ENCODE measurements at regions not wholly inside any gene's neighbourhood (a gene's known extent, or its start where the extent isn't known, plus 50 kb on each side); places are given as distances from the start of the nearest gene placed in this dataset.
"Not testable (repeated sequence)": the region's sequence is repeated elsewhere in the genome, so short reads cannot be mapped to it uniquely, and the experiment has no call there.

GRCh38 chr3:106913966-106914365 is 463.3 kb upstream of the CCDC54 start:
- Histone ChIP-seq H3K27ac (no peak overlapping the region), H3K4me3 (no peak overlapping the region)

GRCh38 chr3:106920609-106921008 is 456.6 kb upstream of the CCDC54 start:
- Histone ChIP-seq H3K27ac (no peak overlapping the region), H3K4me3 (no peak overlapping the region)

GRCh38 chr3:106929081-106929480 is 448.2 kb upstream of the CCDC54 start:
- no peak overlapping the region for H3K4me3 ChIP-seq
- no peak overlapping the region for H3K27ac ChIP-seq

GRCh38 chr3:106930086-106930485 is 447.2 kb upstream of the CCDC54 start:
- H3K4me3 ChIP-seq, result no peak overlapping the region

GRCh38 chr3:106931904-106932303 is 445.3 kb upstream of the CCDC54 start:
- no peak overlapping the region for H3K4me3 ChIP-seq

More at GRCh38 chr3:106930086-106930485, 447.2 kb upstream of the CCDC54 start:
- no peak overlapping the region for H3K27ac ChIP-seq

GRCh38 chr3:106936337-106936736 is 440.9 kb upstream of the CCDC54 start:
- no peak overlapping the region for H3K4me3 ChIP-seq
- no peak overlapping the region for H3K27ac ChIP-seq

More at GRCh38 chr3:106931904-106932303, 445.3 kb upstream of the CCDC54 start:
- H3K27ac ChIP-seq, result no peak overlapping the region

- Histone ChIP-seq H3K27ac (no peak overlapping the region), H3K4me3 (no peak overlapping the region)
Observed at GRCh38 chr3:106942051-106942450, 435.2 kb upstream of the CCDC54 start.

GRCh38 chr3:106943071-106943470 is 434.2 kb upstream of the CCDC54 start:
- H3K27ac ChIP-seq, result no peak overlapping the region
- H3K4me3 ChIP-seq, result no peak overlapping the region

- H3K27ac ChIP-seq, result no peak overlapping the region
- no peak overlapping the region for H3K4me3 ChIP-seq
Observed at GRCh38 chr3:106945435-106945834, 431.8 kb upstream of the CCDC54 start.

- no peak overlapping the region for H3K27ac ChIP-seq
- H3K4me3 ChIP-seq, result no peak overlapping the region
Observed at GRCh38 chr3:106946866-106947265, 430.4 kb upstream of the CCDC54 start.

- Histone ChIP-seq H3K27ac (no peak overlapping the region), H3K4me3 (no peak overlapping the region)
Observed at GRCh38 chr3:106957029-106957428, 420.2 kb upstream of the CCDC54 start.

GRCh38 chr3:106962993-106963392 is 414.2 kb upstream of the CCDC54 start:
- Histone ChIP-seq H3K27ac (no peak overlapping the region), H3K4me3 (no peak overlapping the region)

GRCh38 chr3:106963442-106963841 is 413.8 kb upstream of the CCDC54 start:
- H3K27ac ChIP-seq, result no peak overlapping the region

GRCh38 chr3:106965307-106965706 is 411.9 kb upstream of the CCDC54 start:
- Histone ChIP-seq H3K4me3 (no peak overlapping the region), H3K27ac (no peak overlapping the region)

More at GRCh38 chr3:106963442-106963841, 413.8 kb upstream of the CCDC54 start:
- H3K4me3 ChIP-seq, result no peak overlapping the region

GRCh38 chr3:106969596-106969995 is 407.6 kb upstream of the CCDC54 start:
- Histone ChIP-seq H3K4me3 (no peak overlapping the region), H3K27ac (no peak overlapping the region)

- Histone ChIP-seq H3K4me3 (no peak overlapping the region), H3K27ac (no peak overlapping the region)
Observed at GRCh38 chr3:106981392-106981791, 395.8 kb upstream of the CCDC54 start.

GRCh38 chr3:106985721-106986120 is 391.5 kb upstream of the CCDC54 start:
- Histone ChIP-seq H3K27ac (no peak overlapping the region), H3K4me3 (no peak overlapping the region)

- not testable (repeated sequence) for H3K4me3 ChIP-seq
Observed at GRCh38 chr3:106998841-106999682, 378.2 kb upstream of the CCDC54 start.

GRCh38 chr3:107001635-107002034 is 375.6 kb upstream of the CCDC54 start:
- H3K27ac ChIP-seq, result no peak overlapping the region
- no peak overlapping the region for H3K4me3 ChIP-seq

More at GRCh38 chr3:106998841-106999682, 378.2 kb upstream of the CCDC54 start:
- not testable (repeated sequence) for H3K27ac ChIP-seq

GRCh38 chr3:107005352-107005751 is 371.9 kb upstream of the CCDC54 start:
- not testable (repeated sequence) for H3K27ac ChIP-seq, H3K4me3 ChIP-seq

GRCh38 chr3:107008213-107008612 is 369.0 kb upstream of the CCDC54 start:
- Histone ChIP-seq H3K4me3 (no peak overlapping the region), H3K27ac (no peak overlapping the region)

- Histone ChIP-seq H3K27ac (no peak overlapping the region), H3K4me3 (no peak overlapping the region)
Observed at GRCh38 chr3:107013641-107014040, 363.6 kb upstream of the CCDC54 start.
